GM21423 (cell line): ENCODE measurements at regions not wholly inside any gene's neighbourhood (a gene's known extent, or its start where the extent isn't known, plus 50 kb on each side); places are given as distances from the start of the nearest gene placed in this dataset.
"Not testable (repeated sequence)": the region's sequence is repeated elsewhere in the genome, so short reads cannot be mapped to it uniquely, and the experiment has no call there.

Experiments
- ATAC-seq: cut with Tn5 transposase; IDR thresholded peaks from one replicate; pipeline ENCODE4 v1.9.1; 2021; ENCODE audit warnings: mild to moderate bottlenecking, moderate library complexity; ENCODE audit not compliant: unreplicated experiment

GRCh38 chr13:33410619-33411018, 125.1 kb upstream of the STARD13 start:
- no peak for ATAC-seq

- no peak for ATAC-seq
Observed at GRCh38 chr13:33411312-33411711, 125.8 kb upstream of the STARD13 start.

DNA sequence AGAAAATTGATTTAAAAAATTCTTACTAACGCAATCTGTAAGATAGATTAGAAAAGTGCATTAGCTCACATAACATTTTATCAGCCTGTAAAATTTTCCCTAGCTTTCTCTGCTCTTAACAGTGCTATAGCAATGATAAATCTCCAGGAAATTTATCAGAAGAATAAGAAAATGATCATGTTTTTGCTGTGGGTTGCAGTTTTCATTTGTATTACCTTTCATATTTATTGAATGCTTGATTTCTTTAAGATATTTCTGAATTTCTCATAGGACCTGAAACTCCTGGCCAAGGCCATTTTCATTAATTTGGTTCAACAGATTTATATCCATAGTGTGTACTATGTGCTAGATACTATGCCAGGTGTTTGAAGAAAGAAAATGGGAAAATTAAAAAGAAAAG, 130.3 kb upstream of the STARD13 start:
- ATAC-seq, result no peak

DNA sequence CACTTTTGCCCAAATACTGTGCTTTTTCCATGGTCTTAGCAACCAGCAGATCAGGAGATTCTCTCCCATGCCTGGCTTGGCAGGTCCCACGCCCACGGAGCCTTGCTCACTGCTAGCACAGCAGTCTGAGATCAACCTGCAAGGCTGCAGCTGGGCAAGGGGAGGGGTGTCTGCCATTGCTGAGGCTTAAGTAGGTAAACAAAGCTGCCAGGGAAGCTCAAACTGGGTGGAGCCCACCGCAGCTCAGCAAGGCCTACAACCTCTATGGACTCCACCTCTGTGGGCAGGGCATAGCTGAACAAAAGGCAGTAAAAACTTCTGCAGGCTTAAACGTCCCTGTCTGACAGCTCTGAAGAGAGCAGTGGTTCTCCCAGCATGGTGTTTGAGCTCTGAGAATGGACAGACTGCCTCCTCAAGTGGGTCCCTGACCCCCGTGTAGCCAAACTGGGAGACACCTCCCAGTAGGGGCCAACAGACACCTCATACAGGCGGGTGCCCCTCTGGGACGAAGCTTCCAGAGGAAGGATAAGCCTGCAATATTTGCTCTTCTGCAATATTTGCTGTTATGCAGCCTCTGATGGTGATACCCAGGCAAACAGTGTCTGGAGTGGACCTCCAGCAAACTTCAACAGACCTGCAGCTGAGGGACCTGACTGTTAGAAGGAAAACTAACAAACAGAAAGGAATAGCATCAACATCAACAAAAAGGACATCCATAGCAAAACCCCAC, 132.8 kb upstream of the STARD13 start:
- ATAC-seq, result not testable (repeated sequence)

DNA sequence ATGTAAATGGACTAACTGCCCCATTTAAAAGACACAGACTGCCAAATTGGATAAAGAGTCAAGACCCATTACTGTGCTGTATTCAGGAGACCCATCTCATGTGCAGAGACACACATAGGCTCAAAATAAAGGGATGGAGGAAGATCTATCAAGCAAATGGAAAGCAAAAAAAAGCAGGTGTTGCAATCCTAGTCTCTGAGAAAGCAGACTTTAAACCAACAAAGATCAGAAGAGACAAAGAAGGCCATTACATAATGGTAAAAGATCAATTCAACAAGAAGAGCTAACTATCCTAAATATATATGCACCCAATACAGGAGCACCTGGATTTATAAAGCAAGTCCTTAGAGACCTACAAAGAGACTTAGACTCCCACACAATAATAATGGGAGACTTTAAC, 134.6 kb upstream of the STARD13 start:
- not testable (repeated sequence) for ATAC-seq

DNA sequence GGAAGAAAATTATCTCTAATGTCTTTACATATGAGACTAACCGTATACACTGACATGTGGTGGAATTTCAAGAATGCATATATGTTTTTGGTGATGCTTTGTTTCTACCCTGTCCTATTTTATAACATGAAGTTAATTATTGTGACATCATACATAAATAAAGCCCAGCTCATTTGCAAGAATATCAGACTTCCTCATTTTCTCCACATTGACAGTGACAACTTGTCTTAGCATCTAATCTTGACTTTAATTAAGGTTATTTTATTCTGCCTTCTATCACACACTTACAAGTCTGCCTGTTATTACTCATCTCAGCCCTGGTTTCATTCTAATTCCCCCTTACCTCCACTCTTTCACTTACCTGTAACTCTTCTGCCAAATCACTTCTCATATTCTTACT, 140.6 kb upstream of the STARD13 start:
- no peak for ATAC-seq

DNA sequence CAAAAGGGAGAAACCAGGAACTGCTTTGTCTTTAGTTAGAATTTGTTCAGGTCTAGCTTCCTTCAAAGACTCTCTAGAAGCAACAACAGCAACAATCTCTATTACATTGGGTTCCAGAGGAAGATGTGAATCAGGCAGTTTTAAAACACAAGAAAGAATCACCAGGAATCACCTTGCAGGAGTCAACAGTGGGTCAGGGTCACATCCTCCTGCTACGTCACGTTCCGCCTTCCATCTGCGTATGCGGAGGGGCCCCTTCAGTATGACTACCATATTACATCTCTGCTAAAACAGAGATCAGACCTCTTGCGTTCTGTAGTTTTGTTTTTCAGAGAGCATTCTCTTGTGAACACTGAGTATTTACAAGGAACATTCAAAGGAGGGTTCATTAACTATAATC, 147.8 kb upstream of the STARD13 start:
- no peak for ATAC-seq

GRCh38 chr13:33434676-33435075, 149.1 kb upstream of the STARD13 start:
- ATAC-seq, result no peak

GRCh38 chr13:33435207-33435606, 149.7 kb upstream of the STARD13 start:
- no peak for ATAC-seq

DNA sequence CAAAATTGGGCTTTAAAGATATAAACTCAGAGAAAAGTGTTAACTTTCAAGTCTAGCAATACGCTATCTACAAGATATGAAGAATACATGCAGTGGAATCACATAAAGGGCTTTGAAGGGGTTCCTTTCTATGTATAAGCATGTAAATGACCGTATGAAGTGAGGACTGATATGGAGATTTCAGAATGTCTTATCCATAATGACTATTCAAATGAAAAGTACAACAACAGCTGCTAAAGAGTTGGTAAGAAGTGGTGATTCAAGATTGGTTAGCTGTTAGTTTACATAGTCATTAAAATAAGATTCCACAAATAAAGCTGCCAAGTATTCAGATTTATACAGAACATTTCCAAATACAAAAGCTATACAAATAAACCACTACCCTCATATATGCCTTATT, 153.4 kb upstream of the STARD13 start:
- no peak for ATAC-seq

GRCh38 chr13:33441015-33441414, 155.5 kb upstream of the STARD13 start:
- no peak for ATAC-seq

DNA sequence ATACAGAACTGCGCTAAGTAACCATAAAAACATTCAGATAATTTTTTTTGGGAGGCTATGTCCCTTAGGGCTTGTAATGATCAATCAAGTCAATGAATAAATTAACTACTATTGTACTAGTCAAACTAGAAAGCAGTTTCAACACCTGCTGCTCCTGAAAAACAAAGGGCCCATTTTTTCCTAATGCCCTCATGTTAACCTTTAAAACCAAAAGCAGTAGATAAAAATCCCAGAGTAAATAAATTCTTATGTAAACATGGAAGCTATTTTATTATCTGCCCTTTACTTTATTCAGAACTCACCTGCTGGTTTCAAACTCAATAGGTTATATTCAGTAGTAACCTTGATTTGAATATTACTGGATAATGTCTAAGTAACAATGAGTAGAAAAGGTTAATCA, 159.5 kb upstream of the STARD13 start:
- ATAC-seq, result no peak

DNA sequence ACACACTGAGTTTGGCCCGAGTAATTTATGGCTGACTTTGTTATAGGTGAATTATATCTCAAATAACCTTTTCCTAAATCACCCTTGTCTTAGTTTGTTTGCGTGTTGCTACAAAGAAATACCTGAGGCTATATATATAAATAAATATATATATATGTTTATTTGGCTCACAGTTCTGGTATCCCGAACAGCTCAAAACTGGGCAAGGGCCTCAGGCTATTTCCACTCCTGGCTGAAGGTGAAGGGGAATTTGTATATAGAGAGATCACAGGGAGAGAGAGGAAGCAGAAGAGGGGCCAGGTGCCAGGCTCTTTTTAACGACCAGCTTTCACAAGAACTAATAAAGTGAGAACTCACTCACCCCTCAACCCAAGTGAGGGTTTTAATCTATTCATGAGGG, 159.9 kb upstream of the STARD13 start:
- ATAC-seq, result no peak

DNA sequence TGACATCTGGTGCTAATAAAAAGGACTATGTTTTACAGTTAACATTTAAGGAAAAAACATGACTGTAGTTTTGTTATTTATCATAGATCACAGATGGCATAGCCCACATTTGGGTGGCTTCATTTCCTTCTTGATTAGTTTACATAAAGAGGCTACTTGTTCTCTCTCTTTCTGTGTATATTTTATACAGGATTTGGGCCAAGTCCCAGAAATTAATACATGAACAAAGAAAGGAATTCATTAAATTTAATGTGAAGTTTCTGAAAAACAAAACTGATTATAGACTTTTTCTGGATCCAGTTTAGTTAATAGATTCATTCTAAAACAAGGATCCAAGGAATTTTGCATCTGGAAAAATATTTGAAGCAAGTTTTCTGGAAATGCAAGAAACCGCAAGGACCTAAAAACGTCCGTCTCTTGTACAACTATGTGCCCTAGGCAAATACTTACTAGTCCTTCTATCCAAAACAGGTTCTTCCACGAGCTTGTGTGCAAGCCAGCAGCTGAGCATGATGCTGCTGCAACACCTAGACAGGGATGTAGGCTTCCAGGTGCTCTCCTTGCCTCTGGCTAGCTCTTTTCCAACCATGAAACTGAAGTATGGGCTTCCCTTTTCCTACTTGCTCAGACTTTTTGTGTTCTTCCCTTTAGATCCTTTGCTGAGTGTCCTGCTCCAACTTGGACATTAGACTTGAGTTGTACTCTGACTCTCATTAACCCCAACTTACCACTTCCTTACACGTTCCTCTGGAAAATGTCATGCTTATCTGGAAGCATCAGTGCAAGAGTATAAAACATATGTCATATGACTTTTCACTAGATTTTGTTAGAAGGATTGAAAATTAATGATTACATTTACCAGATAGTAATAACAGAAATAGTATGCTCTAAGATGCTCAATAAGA, 161.5 kb upstream of the STARD13 start:
- no peak for ATAC-seq

GRCh38 chr13:33448889-33449288, 163.3 kb upstream of the STARD13 start:
- no peak for ATAC-seq

DNA sequence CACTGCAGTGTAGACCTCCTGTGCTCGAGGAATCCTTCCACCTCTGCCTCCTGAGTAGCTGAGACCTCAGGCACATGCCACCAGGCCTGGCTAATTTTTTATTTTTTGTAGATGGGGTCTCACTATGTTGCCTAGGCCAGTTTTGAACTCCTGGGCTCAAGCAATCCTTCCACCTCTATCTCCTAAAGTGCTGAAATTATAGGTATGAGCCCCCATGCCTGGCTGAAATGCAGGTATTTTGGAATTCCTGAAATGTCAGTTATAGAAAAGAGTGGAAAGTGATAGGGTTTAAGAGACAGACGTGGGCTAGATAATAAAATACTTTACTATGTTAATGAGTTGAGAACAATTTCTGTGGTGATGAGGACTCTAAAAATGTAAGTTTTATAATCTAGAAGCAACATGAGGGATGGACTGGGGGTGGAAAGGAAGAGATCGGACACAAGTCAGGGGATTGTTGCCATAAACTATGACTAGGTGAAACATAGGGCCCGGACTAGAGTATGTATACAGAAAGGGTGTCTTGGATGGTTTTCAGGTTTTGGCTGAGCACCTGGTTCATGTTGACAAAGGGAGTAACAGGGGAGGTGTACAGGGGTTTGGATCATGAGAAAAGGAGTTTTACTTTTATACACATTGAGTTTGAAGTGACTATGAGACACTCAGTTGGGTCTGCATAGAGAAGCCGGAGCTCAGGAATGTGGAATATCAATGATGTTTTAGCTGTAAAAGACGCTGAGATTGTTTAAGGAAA, 165.6 kb upstream of the STARD13 start:
- no peak for ATAC-seq

DNA sequence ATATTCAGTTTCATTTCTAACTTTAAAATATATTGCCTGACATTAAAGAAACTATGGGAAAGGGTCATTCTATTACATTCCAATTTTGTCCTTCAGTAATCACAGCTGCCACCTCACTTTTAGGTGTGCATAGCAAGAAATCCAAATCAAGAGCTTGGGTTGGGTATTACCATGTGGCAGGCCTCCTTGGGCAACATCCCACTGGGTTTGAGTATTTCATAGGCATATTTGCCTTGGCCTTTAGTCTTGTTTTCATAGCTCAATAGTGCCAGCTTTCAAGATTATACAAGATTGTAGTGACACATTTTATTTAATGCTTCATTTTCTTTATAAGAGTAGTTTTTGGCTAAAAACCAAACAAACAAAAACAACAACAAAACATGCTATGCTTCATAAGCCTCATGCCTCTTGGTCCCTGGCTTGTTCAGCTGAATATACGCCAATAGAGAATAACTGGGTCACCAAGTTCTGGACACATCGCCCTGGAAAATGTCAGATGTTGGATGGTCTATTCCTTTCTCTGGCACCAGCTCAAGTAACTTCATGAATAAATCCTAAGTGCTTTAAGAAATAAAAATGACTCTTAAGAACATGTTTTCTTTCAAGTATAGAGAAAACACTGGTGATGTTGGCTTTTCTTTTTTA, 167.4 kb upstream of the STARD13 start:
- ATAC-seq, result no peak

GRCh38 chr13:33453936-33454335, 168.4 kb upstream of the STARD13 start:
- no peak for ATAC-seq

GRCh38 chr13:33454844-33455705, 169.5 kb upstream of the STARD13 start:
- no peak for ATAC-seq

DNA sequence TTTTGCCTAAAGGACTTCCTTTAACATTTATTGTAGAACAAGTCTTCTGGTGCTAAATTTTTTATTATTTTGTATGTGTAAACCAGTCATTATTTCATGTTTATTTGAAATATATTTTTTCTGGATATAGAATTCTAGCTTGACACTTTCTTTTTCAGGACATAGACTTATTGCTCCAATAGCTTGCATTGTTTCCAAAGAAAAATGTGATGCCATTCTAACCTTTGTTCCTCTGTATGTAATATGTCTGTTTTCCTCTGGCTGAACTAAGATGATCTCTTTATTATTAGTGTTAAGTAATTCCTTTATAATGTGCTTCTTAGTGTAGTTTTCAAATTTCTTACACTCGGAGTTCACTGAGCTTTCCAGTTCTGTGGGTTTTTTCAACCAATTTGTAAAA, 174.1 kb upstream of the STARD13 start:
- no peak for ATAC-seq
